ENCODE measurements at regions not wholly inside any gene's neighbourhood (a gene's known extent, or its start where the extent isn't known, plus 50 kb on each side); places are given as distances from the start of the nearest gene placed in this dataset.

GRCh38 chr20:23282546-23282945, 68.0 kb upstream of the NXT1 start:
- ChIA-PET POLR2A (no interaction called here), CTCF (no interaction called here)

- POLR2A ChIA-PET, result no interaction called here
- CTCF ChIA-PET, result no interaction called here
Measured at GRCh38 chr20:23282111-23282510, 68.5 kb upstream of the NXT1 start.

- ChIA-PET POLR2A (no interaction called here), CTCF (no interaction called here)
Measured at GRCh38 chr20:23279836-23280235, 70.8 kb upstream of the NXT1 start.

DNA sequence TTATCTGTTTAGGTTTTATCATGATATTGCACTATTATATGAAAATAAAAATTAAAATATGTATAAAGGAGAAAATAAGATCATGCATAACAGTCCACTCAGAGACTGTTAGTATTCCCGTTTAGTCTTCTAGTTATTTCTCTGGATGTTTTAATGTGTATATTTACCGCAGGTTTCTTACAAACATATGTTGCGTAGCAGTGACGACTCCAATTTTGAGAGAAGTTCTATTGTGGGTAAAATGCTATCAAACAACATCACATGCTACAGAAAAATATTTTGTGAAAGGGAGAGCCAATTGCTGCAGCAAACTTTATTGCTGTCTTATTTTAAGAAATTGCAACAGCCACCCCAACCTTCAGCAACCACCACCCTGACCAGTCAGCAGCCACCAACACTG, 72.4 kb upstream of the NXT1 start:
- CTCF ChIA-PET, result no interaction called here
- POLR2A ChIA-PET, result no interaction called here

DNA sequence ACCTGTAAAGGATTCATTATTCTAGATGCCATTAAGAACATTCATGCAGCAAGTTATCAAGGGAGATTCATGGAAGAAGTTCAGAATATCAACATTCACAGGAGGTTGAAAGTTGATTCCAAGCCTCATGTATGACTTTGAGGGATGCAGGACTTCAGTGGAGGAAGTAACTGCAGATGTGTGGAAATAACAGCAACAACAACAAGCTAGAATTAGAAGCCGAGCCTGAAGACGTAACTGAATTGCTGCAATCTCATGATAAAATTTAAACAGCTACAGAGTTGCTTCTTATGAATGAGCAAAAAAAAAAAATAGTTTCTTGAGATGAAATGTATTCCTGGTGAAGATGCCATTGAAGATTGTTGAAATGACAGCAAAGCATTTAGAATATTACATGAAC, 73.3 kb upstream of the NXT1 start:
- CTCF ChIA-PET, result no interaction called here
- POLR2A ChIA-PET, result no interaction called here

DNA sequence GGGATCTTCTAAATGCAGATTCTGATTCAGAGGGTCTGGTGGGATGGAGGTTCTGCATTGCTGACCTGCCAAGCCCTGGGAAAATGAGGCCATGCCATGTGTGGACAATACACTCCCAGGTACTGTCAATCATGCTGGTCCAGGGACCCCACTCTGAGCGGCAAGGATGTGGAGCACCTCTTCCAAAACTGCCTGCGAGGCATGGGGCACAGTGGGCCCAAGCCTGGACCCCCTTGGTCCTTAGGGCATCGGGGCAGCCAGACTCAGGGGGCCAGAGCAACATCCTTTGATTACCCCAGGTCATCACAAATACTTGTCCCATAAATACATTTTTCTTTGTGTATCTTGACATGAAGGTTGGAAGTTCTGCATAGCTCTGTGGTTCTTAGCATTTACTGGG, 76.8 kb upstream of the NXT1 start:
- ChIA-PET CTCF (no interaction called here), POLR2A (no interaction called here)

DNA sequence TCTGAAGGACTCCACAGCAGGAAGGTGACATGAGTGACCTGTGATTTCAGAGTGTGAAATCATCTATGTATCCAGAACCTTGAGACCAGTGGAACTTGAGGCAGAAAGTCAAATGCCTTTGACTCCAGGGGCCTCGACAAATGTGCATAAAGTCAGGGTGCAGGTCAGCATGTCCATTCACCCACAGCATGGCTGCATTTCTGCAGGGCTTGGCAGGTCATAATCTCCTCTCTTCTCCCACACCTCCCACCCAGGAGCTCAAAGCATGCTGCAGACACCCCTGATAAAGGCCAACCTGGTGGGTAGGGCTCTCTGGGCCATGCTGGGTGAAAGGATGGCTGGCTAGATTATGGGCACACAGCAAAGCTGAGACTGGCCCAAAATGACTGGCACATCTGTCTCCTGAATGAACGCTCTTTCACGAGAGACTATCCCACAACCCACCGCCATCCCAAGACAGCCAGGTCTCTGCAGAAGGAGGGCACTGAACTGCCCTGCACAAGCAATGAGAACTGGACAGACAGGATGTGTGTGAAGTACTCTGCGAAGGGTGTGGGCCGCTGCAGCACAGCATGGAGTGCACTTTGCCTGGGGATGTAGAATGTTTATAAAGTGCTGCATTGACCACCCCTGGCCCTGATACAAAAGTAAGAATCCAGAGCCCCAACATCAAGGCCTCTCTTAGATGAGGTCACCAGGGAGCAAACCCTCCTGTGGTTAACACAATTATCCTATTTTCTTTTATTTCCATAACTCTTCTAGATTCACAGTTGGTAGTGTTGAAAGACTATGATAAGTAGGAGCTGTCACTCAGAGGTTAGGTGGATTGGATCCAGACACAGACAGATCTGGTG, 78.2 kb upstream of the NXT1 start:
- CTCF ChIA-PET, result interaction anchor here (1.0 kb wide), 1 partner anchor 41 kb away, joined by 3 read pairs; no protein-coding TSS in a partner anchor
- POLR2A ChIA-PET, result no interaction called here

DNA sequence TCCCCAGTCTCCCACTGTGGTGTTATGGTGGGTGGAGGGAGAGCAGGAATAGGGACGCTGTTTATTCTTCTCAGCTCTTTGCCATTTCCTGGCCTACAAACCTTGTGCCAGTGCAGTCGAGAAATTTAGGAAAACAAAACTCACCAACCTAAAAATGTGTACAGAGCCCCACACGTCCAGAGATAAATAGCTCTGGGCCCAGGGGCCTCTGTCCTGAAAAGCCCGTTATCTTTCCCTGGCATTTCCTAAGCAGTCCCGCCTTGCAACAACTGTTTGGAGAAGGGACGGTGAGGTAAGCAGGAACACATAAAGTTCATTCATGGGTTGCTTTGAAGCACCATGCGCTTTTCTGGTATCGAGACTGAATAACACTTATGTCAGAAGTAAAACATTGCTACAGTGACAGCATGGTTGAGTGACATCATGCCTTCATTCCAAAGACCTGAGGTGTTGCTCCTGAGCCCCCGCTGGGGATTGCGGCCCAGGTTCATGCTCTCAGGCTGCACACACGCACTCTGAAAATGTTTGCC, 80.1 kb upstream of the NXT1 start:
- ChIA-PET CTCF (no interaction called here), POLR2A (no interaction called here)

DNA sequence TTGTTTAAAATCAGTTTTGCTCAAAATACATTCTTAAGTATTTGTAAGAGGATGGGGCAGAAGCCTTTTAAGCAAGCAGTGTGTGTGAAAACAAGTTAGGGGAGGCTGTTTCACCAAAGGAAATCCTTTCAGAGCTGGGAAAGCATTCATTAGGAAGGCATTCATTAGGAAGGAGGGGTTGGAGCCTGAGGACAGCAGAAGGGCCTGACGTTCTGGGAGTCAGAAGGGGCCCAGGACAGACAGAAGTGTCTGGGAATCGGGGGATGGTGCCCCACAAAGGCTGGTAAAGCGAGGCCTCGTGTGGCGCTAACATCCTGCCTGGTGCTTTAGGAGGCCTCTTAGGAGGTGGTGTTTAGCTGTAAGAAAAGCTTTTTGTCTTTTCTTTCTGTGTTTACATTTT, 80.6 kb upstream of the NXT1 start:
- POLR2A ChIA-PET, result no interaction called here

GRCh38 chr20:23268792-23269354, 81.7 kb upstream of the NXT1 start:
- ChIA-PET POLR2A (no interaction called here), CTCF (no interaction called here)

More for the DNA sequence above, 80.6 kb upstream of the NXT1 start:
- CTCF ChIA-PET, result no interaction called here

GRCh38 chr20:23267909-23268308, 82.7 kb upstream of the NXT1 start:
- ChIA-PET POLR2A (no interaction called here), CTCF (no interaction called here)

- ChIA-PET CTCF (no interaction called here), POLR2A (no interaction called here)
Measured at GRCh38 chr20:23266530-23267398, 83.8 kb upstream of the NXT1 start.

GRCh38 chr20:23265226-23265625, 85.4 kb upstream of the NXT1 start:
- POLR2A ChIA-PET, result no interaction called here
- CTCF ChIA-PET, result no interaction called here

DNA sequence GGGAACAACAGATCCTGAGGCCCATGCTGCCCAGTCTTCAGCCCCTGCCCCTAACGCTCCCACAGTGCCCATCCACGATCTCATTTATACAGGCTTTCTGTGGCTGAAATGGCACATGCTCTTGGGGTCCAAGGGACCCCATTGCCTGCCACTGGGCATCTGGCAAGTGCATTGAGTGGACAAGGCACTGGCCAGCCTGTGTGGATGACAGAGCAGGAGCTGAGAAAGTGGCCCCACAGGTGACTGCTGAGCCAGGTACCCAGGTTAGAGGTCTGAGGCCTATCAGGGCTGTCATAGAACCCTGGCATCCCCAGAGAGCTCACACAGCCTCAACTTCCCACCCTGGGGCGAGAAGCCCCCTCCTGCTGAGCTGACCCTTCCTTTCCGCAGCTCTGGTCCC, 86.0 kb upstream of the NXT1 start:
- CTCF ChIA-PET, result no interaction called here
- POLR2A ChIA-PET, result no interaction called here

DNA sequence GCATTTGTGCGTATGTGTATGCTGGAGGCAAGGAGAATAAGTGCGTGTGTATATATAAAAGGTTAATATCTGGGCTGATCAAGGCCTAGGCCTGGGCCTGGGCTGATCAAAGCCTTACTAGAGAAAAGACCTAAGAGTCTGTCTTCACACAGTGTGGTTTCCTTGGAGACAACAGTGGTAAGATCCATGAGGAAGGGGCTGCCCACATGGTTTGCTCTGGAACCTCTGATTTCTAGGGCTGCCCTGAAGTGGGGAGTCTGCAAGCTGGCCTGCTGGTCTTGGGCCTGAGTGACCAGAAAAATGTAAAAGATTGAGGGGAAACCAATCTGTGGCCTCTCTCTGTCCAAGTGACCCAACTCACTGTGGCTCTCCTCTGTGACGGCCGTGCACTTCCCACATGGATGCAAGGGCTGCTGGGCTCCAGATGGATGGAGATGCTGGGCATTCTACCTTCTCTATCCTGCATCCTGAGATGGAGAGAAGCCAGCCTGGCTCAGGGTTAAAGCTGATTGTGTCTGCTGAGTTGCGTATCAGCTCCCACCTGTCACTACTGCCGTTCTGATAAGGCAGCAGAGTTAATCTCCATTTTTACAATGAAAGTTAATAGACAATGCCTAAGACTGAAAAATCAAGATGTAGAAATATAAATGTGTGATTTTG, 90.3 kb upstream of the NXT1 start:
- ChIA-PET POLR2A (no interaction called here), CTCF (no interaction called here)

GRCh38 chr20:23258747-23259121, 91.9 kb upstream of the NXT1 start:
- ChIA-PET POLR2A (no interaction called here), CTCF (no interaction called here)

DNA sequence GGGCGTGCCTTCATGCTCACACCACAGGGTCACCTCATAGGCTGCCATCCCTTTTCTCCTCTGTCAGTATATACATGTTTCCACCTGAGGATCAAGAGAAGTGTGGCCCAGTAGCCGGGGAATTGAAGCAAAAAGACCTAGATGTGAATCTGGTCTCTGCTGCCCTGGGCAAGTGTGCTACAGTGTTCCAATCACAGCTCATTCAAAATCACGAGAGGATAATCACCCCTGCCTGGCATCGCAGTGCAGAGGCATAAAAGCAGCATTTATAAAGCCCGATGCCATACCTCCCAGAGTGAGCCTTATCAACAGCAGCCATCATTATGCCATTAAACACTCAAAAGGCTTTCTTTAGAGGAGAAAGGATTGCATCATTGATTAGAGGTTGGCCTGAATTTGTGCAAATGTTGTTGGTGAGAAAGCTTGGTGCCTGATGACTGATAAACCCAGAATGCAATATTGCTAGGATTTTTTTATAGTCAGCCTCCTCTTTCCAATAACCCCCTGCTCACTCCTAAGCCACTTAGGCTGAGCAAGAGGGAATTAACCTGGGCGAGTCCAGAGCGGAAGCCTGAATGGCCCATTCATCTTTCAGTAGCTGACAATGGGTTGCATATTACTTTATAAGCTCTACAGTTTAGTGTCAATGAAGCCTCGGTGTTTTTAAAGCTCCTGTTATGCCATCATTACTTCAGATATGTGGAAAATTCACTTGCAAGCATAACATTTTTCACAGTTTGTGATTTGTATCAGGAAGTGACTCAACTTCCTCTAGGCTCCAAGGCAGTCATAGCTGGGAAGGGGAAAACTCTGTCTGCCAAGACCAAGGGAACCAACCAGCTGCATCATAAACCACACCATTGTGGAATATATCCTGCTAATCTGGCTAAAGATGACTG, 92.5 kb upstream of the NXT1 start:
- ChIA-PET POLR2A (no interaction called here), CTCF (no interaction called here)

DNA sequence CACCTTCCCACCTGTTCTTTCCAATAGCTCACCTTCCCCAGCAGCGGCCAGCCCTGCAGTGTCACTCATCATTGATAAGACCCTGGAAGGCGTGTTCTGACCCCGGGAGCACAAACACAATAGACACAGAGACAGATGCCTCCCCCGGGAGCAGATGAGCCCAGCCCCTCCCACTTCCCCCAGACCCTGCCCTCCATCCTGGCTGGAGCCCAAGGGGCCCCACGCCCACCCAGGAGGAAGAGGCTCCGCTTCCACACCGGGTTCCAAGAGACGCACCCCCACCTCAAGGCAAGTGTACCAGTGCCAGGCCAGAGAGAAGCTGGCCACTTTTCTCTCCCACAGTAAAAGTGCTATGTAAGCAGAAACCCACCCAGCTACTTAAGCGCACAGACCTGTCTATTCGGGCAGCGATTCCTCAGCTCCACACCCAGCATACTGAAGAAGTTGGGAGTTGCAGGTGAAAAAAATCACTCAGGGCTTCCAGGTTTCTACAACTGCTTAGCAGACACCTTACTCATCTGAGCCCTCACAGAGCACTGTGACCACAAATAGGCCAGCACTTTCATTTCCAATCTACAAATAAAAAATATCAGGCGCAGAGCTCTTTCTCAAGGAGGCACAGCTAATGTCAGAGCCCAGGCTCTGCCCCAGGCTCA, 93.4 kb upstream of the NXT1 start:
- POLR2A ChIA-PET, result no interaction called here
- CTCF ChIA-PET, result no interaction called here

GRCh38 chr20:23255716-23256385, 94.7 kb upstream of the NXT1 start:
- ChIA-PET CTCF (no interaction called here), POLR2A (no interaction called here)
